GM18498 (cell line): ENCODE measurements at regions not wholly inside any gene's neighbourhood (a gene's known extent, or its start where the extent isn't known, plus 50 kb on each side); places are given as distances from the start of the nearest gene placed in this dataset.
"Not testable (repeated sequence)": the region's sequence is repeated elsewhere in the genome, so short reads cannot be mapped to it uniquely, and the experiment has no call there.

Experiments used
- ATAC-seq: cut with Tn5 transposase; IDR thresholded peaks from one replicate; pipeline ENCODE4 v1.9.1; 2021; ENCODE audit warnings: mild to moderate bottlenecking, moderate library complexity; ENCODE audit not compliant: unreplicated experiment

DNA sequence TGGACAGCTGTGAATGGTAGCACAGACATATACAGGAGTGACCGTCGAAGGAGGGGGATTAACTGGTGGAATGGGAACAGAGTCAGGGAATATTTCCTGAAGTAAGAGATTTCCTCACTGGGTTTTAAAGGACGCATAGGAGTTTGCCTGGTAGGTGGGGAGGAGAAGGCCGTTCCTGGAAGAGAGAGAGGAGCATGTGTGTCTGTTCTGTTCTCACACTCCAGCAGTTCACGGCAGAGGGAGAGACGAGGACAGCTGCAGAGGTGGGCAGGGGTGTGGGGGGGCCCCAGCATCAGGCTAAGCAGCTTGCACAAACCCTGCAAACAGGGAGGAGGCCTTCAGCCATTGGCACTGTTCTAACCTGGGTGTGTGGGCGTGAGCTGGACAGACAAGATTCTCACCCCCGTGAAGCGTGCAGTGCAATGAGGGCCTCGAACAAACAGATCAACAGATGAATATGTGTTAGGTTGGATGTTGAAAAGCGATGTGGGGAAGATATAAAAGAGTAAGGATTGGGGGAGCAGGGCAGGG is 85.3 kb upstream of the GSE1 start:
- no peak for ATAC-seq

DNA sequence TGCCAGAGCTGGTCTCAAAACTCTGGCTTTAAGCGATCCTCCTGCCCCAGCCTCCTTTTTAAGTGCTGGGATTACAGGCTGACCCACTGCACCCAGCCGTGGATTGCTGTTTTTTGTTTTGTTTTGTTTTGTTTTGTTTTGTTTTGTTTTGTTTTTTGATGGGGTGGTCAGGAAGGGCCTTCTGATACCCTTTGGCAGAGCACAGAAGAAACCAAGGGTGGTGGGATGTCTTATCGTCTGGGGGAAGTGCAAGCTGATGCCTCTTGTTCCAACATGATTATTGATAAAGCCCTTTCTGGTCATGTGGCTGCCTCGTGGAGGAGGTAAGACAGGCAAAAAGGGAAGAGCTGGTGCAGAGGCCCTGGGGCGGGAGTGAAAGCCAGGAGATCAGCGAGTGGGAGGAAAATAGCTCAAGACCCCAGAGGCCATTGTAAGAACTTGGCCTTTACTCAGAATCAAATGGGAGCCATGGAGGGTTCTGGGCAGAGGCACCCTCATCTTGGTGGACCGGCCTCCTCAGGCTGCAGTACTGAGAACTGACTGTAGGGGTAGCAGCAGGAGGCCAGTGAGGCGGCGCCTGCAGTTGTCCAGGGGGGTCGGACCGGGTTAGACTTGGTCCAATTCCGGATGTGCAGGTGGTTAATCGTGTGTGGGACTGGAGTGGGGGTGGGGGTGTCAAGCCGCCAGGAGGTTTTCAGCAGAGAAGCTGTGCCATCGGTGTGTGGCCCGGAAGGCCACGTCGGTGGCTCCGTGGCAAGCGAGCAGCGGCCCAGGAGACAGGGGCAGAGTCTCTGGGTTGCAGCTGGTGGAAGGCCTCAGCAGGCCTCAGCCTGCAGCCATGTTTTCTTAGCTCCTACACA is 84.4 kb upstream of the GSE1 start:
- no peak for ATAC-seq

- no peak for ATAC-seq
These were observed 83.4 kb upstream of the GSE1 start for GRCh38 chr16:85529489-85530369.

DNA sequence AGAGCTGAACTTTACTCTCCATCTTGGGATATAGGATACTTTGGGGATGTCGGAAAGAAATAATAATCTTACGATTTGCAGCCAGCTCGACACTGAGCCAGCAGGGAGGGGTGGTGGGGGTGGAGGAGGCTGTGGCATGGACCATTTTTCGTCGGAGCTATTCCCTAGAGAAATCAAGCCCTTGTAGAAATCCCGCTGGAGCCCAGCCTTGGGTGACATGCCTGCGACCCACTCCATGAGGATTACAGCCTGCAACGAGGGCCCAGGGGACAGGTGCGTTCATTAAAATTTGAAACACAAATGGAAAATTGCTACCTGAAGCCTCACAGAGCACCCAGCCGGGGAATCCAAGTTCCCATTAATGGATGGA is 82.8 kb upstream of the GSE1 start:
- no peak for ATAC-seq

DNA sequence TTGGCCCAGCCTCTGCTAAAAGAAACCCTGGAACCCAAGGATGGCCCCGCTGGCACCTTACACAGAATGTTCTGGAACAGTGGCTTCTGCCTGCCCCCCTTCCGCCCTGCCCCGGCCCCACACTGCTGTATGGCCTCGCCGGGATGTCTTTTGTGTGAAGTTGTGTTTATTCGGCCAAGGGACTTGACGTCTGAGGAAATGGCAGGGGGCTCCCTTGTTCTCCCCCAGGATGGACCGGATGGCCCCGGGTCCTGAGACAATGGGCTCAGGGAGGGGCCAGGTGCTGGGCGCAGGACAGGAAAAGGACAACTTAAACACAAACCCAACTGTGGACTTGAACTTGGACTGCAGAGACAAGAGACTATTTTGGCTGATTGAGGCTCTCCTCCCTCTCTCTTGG is 81.6 kb upstream of the GSE1 start:
- no peak for ATAC-seq

DNA sequence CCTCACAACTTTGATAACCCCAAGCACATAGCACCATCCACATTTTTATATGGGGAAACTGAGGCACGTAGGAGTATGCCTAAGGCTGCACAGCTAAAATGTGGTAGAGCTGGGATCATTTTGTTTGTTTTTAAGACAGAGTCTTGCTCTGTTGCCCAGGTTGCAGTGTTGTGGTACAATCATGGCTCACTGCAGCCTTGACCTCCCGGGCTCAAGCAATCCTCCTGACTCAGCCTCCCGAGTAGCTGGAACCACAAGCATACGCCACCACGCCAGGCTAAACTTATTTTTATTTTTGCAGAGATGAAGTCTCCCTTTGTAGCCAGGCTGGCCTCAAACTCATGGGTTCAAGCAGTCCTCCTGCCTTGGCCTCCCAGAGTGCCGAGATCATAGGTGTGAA is 81.0 kb upstream of the GSE1 start:
- ATAC-seq = no peak

DNA sequence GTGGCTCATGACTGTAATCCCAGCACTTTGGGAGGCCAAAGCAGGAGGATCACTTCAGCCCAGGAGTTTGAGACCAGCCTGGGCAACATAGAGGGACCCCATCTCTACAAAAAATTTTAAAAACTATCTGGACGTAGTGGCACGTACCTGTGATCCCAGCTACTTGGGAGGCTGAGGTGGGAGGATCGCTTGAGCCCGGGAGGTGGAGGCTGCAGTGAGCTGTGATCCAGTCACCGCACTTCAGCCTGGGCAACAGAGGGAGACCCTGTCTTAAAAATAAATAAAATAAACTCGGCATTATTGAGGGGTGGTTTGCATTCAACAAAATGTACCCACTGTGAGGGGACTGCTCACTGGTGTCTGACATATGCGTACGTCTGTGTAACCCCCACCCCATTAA is 79.5 kb upstream of the GSE1 start:
- ATAC-seq = not testable (repeated sequence)

GRCh38 chr16:85534536-85535351 is 78.4 kb upstream of the GSE1 start:
- no peak for ATAC-seq

DNA sequence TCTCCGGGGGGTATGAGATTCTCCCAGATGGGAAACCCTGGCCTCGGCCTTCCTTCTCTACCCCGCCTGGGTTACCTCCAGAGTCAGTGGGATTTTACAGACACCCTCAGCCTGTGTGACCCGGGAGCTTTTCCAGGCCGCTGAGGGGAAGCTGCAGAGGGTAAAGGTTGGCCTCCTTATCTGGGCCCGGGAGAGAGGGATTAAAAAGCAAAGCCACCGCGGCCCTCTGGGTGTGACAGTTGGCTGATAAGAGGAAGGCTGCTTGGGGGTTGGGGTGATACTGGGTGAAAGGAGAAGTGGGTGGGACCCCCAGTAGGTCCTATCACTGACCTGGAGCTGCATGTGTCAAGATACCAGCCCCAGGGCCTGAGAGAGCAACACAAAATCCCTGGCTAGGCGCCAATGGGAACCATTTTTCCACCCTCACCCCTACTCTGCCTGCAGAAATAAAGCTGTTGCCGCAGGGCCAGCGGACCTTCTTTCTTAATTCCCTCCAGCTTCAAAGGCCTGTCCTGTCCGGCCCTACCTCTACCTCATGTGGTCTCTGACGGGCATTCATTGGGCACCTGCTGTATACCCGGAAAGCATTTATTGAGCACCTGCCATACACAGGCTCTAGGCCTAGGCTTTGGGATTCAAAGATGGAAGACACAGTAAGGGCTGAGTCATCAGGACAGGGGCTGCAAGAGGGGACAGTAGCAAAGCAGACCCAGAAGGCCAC is 77.6 kb upstream of the GSE1 start:
- no peak for ATAC-seq

GRCh38 chr16:85536073-85536410 is 77.1 kb upstream of the GSE1 start:
- no peak for ATAC-seq

GRCh38 chr16:85536411-85537330 is 76.5 kb upstream of the GSE1 start:
- no peak for ATAC-seq

DNA sequence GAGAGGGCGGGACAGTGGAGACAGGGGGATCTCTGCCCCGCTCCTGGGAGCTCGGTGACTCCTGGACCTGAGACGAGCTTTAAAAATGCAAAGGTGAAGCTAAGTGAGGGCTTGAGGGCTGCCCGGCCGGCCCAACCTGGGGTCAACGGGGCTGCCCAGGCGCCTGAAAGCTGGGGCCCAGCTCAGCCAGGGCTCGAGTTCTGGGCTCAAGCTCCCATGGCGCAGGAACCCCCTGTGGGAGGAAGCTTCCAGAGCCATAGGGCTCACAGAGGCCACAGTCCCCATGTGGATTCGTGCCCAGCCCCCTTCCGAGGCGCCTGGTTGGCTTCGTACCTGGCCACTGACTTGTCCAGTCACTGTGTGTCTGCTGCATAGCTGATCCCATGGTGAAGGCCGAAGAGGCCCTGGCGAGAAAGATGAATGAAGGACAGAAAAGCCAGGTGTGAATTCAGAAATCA is 75.8 kb upstream of the GSE1 start:
- ATAC-seq = no peak

DNA sequence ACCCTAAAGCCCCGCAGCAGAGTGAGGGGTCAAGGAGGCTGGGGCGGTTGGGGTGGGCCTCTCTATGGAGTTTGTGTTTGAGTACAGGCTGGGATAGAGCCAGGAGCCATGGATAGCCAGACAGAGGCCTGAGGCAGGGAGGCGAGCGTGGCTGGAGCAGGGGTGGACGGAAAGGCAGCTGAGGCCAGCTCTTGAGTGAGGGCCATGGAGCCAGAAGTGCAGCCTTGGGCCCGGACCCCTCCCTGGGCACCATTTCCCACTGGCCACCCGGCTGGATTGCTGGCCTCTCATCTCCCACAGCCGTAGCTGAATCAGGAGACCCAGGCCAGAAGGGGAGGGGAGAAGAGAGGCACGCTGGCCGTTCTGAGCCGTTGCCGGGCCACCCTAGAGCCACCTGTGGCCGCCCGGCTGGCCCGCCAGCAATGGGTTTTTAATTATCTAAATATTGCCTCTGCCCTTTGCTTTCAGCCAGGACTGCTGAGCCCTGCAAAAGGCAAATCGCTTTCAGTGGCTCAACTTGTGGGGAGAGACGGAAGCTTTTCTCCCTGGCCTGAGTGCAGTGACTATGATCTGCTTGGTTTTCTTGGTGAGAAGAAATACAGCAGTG is 75.2 kb upstream of the GSE1 start:
- no peak for ATAC-seq

DNA sequence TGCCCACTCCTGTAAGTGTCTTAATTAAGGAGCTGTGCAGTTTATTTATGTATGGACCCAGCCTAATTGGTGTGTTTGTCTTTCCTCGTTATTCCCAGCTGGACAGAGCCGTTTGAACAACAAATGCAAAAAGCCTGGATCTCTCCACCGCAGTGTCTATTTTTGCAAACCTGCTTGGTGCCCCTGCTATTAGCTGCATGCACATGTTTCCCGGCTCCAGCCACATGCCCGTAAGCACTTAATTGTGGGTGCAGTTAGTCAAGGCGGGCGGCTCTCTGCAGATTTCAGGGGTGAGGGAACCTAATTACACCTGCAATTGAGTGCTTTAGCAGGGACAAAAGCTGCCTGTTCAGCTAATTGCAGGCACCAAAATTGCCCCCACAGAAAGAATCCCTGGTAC is 74.0 kb upstream of the GSE1 start:
- ATAC-seq = no peak

GRCh38 chr16:85539629-85540291 is 73.4 kb upstream of the GSE1 start:
- ATAC-seq = no peak

- ATAC-seq = no peak
These were observed 71.9 kb upstream of the GSE1 start for GRCh38 chr16:85541181-85541580.

- ATAC-seq = no peak
These were observed 71.5 kb upstream of the GSE1 start for GRCh38 chr16:85541619-85541979.
